GM19395 (cell line): ENCODE measurements at regions not wholly inside any gene's neighbourhood (a gene's known extent, or its start where the extent isn't known, plus 50 kb on each side); places are given as distances from the start of the nearest gene placed in this dataset.
A peak's percentile ranks its signal among the peaks of the same experiment; 100 is the strongest.

Experiments
- ATAC-seq: cut with Tn5 transposase; IDR thresholded peaks from one replicate; pipeline ENCODE4 v1.9.1; 2021; ENCODE audit warnings: mild to moderate bottlenecking, moderate library complexity; ENCODE audit not compliant: unreplicated experiment

DNA sequence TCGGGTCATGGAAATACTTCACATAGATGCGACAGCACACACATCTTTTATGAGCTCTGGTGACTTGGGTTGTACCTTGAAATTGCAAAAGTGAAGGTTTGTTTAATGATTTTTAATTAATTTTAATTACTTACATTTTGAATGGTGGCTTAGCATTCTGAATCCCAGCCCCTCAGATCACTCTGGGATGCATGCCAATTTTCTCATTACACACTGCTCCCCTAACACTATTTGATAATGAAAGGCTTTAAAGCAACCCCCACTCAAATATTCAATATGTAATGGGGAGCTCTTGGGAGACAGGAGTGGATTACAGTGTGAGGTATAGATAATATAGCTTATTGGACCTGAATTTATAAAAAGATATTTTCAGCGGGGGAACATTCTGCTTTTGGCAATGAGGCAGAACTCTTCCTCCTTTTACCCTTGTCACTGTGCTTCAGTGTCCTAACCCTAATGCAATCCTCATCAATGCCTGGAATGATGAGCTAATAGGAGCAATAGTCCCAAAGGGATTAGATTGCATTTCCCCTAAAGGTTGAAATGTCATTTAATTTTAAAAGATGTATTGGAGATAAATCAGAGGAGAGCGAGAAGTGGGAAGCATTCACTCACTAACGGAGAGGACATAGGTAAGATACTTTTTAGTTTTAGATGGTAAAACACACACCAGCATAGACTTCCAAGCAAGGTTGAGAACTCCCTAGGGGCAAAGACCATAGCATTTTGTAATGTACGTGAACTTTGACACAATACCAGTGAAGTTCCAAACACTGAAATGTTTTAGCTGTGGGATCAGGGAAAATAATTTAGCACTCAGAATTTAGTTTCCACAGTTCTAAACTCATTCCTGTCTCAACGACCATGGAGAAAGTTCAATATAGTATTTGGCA, 384.1 kb upstream of the PLXNA2 start:
- ATAC-seq = no peak

DNA sequence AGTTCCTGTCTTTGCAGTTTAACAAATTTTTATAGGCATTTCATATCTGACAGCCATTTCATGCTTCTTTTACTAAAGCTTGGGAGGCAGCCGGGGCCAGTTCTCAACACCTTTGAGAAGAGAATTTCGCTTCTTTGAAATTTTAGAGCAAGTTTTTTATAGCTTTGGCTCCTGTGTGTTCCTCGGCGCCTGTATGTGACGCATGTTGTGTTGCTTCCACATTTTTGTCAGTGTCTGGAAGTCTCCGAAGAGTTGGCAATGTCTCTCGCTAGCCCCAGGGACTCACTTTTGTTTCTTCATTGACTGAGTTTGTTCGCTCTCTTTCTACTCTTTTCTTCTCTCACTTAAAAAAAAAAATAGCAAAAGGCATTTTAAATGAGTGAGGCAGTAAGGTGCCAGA, 386.9 kb upstream of the PLXNA2 start:
- ATAC-seq = no peak

DNA sequence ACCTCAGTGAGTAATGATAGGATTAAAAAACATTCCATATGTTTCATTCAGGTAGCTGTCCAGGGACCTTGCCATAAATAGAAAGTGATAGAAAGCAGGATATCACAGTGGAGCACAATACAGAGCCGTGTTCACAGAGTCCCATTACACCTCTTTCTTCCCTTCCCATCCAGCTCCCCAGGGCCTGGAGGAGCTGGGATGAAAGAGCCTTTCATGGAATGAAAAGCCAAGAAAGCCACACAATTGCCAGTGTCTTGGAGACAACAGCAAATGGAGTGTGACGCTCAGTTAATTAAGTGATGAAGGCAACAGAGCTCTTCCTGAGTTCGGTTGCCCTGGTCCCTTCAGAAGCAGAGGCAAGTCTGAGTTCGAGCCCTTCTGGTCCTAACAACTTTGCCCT, 387.3 kb upstream of the PLXNA2 start:
- ATAC-seq = no peak

DNA sequence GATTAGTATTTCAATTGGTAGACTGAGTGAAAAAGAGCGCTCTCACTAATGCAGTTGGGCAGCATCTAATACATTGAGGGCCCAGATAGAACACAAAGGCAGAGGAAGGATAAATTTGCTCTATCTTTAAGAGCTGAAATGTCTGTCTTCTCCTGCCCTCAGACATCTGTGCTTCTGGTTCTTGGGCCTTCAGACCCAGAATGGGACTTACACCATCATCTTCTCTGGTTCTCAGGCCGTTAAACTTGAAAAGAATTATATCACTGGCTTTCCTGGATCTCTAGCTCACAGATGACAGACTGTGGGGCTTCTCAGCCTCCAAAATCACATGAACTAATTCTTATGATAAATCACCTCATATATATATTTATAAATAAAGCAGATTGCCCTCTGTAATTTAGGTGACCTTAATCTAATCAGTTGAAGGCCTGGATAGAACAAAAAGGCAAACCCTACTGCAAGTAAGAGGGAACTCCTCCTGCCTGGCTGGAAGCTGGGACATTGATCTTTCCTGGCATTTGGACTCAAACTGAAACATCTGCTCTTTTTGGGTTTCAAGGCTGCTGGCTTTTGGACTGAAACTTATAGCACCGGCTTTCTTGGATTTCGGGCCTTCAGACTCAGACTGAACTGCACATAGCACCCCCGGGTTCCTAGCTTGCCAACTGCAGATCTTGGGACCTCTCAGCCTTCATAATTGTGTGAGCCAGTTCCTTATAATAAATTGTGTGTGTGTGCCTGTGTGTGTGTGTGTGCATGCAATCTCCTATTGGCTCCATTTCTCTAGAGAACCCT, 390.4 kb upstream of the PLXNA2 start:
- ATAC-seq = no peak

DNA sequence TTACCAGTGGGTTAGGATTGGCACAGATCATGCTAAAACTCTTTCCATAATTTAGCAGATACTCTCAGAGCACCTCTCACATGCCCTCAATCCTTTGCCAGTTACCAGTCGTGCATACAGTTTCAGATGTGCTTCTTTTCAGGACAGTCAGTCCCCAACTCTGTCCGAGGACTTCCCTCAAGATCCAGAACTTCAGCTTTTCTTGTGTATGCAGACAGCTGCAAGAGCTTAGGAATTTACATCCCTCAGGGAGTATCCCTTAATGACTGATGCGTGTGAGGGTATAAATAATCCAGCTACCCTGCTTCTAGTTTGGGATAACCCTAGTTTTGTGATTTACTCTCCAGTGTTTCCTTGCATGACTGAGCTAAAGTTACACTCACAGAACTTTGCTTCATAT, 393.0 kb upstream of the PLXNA2 start:
- no peak for ATAC-seq

DNA sequence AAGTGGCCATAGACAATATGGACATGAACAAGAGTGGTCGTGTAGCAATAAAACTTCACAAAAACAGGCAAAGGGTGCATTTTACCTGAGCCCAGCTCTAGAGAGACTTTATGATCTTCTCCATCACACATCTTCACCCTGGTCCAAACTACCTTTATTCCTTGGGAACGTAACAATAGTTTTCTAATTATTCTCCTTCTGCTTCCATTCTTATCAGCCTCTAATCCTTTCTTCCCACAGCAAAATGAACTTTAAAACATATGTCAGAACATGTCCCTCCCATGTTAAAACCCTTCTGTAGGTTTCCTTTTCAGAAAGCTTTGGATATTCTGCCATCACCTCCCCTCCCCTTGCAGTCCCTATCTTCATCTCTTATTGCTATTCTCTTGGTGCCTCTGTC, 395.2 kb upstream of the PLXNA2 start:
- ATAC-seq = no peak

DNA sequence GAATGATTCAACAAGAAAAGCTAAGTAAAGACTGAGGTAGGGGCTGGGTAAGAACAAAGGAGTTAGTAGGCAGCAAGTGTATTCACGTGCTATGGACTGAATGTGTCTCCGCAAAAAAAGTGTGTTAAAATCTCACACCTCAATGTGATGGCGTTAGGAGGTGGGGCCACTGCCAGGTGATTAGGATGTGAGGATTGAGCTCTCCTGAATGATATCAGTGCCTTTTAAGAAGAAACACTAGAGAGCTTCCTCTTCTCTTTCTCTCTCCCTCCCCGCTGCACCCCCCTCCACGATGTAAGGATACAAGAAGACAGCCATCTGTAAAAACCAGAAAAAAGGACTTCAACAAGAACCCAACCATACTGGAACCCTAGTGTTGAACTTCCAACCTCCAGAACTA, 396.1 kb upstream of the PLXNA2 start:
- ATAC-seq = no peak

DNA sequence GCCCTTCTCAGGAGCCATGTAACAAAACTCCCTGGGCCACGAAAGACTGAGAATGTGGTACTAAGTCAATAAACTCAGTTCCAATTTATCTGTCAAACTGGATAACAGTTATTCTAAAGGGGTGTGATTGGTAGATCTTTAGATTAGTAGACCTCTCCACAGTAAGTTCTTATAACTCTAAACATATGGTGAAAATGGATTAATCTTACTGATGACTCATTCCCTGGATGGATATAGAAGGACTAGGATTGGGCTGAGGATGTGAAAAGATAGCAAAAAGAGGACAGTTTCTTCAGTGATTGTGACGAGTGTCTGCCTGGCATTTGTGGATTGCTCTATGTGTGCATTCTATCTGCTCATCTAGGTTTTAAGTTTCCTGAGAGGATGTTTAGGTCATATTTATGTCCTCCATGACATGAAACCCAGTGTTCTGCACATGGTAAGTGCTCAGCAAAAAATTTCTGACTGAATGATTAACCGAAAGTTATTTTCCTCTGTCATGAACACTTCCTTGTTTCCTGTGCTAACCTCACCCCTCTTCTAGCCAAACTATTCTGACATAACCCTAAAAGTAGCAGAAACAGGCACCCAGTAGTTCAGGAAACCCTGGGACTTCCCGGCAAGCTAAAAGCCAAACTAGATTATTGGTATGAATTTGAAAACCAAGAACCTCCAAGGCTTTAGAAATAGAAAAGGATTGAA, 397.5 kb upstream of the PLXNA2 start:
- no peak for ATAC-seq

DNA sequence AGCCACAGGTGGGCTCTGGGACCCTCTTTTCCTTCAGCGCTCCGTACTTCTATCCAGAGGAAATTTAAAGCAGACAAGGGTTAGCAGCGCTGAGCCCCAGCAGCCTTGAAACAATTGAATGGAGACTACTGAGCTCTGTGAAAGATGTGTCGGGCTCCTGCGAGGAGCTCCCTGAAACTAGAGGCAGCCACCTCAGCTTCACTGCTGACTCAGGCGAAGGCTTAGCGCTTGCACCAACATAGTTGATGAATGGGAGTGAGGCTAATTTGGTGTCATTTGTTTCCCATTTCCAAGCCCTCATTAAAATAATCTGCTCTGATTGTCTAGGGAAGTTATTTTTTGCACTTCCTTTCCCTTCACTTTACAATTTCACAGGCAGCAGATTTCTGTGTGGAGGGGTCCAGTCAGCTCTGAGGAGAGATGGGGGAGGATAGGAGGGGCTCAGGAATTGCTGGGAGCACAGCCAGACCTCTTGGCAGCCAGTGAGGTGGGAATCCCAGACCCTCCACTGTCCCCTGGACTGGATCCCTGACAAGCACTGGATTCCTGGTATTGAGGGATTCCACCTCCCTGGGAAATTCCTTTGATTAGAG, 398.9 kb upstream of the PLXNA2 start:
- no peak for ATAC-seq

DNA sequence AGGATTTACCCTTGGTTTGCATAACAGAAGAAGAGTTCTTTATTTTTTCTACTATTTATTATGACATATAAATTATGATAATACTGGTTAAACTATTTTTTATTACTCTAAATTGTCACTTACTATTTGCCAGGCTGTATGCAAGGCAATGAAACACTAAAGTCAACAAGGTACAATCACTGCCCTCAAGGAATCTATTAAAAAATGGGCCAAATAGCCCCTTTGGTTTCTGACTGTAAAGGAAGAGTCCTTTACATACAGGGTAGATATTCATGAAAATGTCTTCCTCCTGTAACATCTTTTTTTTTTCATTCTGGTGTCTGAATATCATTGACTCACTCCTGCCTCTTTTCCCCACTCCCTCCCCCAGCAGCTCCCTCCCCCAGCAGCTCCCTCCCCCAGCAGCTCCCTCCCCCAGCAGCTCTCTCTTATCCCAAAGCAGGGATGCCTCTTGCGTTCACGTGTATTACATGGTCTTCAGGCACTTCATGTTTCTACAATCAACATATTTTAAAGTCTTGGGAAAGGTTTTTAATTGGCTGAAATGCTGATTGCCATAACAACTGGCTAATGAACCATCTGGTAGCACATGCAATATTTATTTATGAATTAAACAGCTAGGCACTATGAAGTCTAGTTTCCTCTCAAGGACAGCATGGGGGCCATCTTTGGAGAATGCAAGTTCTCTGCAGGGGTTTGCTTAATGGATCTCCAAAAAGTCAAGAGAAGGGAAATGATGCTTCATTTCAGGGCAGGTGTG, 400.4 kb upstream of the PLXNA2 start:
- ATAC-seq = no peak

DNA sequence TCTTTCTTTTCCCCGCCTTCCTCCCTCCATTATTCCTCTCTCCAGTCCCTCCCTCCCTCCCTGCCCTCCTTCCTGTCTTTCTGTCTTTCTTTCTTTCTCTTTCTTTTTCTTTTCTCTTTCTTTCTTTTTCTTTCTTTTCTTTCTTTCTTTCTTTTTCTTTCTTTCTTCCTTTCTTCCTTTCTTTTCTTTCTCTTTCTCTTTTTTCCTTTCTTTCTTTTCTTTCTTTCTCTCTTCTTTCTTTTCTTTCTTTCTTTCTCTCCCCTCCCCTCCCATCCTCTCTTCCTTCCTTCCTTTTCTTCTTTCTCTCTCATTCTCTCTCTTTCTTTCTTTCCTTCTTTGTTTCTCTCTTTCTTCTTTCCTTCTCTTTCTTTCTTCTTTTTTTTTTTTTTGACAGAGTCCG, 402.2 kb upstream of the PLXNA2 start:
- no peak for ATAC-seq

DNA sequence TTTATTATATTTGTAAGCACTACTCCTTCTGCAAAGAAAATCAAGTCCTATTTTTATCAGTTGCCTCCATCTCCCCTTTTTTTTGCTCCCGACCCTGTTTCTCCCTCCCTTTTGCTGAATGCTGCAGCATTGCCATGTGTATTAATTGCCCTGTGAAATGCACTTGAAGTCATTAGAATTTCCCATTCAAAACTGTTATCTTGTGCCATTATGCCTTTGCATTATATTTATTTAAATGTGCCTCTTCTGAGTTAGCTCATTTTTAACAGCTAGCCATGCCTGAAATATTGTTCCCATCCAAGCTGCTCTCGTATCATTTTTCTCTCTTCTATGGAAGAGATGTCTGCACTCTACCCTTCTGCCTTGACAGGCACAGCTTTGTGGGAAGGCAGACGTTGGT, 404.0 kb upstream of the PLXNA2 start:
- ATAC-seq = no peak

DNA sequence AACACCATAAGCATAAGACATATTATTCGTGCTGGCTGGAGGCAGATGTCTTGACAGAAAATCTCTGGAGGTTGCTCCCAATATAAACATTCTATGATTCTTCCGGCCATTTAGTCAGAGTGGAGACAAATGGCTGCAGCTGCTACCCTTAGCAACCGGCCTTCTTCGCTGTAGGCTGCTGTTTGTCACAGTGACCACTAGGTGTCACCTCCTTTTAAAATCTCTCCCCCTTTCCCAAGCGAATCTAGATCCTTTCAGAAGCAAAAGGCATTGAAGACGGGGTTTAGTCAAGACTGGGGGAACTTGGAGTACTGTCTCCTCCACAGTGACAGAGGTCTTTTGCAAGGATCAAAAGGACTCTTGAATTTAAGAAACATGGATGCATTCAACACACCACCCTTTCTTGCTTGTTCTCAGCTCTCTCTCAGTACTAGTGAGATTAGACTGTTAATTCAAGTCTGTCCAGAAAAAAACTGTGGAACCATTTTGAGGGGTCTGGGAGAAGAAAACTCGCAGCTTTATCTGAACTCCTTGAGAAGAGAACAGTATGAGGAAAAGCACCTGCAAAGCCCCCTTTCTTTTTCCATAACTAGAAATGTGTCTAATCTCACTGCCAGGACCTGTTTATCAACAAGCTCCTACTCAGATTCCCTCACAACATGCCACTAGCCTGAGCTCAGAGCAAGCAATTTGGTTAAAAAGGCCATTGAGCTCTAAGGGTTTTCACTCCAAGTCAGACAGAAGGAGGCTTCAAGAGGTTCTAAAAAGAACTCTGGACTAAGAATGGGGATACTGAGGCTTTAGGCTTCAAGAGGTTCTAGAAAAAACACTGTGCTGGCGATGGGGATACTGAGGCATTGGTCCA, 408.3 kb upstream of the PLXNA2 start:
- peak; percentile 96 for ATAC-seq

DNA sequence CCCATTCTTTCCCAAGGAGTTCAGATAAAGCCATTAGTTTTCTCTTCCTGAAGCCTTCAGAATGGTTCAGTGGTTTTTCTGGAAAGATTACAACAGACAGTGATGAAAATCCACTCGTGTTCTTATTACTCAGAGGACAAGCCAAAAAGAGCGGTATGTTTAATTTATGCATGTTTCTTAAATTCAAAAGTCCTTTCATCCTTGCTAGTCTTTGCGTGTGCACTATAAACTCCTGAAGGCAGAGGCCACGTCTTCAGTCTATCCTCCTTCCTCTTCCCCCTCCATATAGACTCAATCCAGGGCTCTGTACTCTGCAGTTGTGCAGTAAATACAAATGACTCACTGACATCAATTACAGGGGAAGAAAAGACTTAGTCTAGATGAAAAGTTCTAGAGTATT, 409.2 kb upstream of the PLXNA2 start:
- no peak for ATAC-seq

DNA sequence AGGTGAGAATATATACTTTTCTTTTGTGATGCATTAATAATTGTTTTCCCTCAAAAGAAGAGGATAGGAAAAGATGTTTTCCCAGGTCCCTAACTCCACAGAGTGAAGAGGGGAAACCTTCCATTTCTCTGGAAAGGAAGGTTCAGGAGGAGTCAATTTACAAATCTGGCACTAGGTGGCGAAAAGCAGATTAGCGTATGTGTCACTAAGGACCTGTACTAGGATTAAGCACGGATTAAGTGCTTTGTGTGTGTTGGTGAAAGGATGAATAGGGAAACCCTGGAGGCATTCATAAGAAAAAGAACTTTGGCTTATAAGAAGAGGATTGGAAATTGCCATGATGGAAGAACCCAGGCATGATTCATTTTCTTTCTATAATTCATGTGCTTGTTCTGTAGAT, 410.1 kb upstream of the PLXNA2 start:
- no peak for ATAC-seq

DNA sequence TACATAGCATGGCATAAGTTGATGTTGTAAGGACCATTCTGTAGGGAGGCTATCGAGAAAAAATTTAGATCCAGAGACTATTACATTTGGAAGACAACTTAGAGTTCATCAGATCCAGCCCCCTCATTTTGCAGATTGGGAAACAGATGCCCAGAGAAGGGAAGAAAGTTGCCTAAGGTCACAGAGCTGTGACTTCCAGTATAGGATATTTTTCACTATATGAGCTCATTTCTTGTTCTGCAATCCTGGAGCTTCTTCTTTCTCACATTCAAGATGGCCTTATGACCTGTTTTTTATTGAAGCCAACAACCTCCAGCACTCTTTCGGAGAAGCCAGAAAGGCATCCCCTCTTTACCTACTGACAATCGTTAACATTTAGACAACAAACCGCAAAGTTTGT, 421.8 kb upstream of the PLXNA2 start:
- ATAC-seq = no peak

DNA sequence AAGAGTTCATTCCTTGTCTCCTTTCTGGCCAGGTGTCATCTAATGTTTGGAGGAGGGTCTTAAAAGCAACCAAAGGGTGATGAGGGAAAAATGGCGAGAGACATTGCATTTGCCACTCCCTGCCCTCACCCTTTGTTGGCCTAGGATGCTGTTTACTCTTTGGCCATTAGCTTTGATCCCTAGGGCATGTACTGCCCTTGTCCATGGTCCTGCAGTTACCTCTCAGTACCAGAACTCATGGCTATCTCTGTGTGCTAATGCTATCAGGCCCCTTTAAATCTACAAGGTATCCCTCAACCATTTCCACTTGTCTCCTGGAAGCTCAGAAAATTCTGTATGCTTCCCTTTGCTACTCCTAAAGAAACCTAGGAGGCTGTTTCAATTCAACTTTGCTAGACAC, 424.8 kb upstream of the PLXNA2 start:
- no peak for ATAC-seq

DNA sequence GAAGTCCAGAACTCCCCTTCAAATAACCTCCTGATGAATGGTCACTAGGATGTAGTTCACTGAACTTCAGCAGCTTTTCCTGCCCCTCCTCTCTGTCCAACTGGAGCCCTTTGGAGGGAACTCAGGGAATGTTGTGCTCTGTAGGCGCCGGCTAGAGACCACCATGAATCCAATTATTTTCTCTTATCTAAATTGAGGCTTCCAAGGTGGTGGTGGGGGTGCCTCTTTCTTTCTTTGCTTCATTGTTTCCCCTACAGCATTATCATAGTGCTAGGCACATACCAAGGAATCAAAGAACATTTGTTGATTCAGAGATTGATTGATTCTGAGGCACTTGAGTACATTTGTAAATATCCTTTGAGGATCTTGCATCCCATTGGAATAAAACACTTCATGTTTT, 426.6 kb upstream of the PLXNA2 start:
- no peak for ATAC-seq

DNA sequence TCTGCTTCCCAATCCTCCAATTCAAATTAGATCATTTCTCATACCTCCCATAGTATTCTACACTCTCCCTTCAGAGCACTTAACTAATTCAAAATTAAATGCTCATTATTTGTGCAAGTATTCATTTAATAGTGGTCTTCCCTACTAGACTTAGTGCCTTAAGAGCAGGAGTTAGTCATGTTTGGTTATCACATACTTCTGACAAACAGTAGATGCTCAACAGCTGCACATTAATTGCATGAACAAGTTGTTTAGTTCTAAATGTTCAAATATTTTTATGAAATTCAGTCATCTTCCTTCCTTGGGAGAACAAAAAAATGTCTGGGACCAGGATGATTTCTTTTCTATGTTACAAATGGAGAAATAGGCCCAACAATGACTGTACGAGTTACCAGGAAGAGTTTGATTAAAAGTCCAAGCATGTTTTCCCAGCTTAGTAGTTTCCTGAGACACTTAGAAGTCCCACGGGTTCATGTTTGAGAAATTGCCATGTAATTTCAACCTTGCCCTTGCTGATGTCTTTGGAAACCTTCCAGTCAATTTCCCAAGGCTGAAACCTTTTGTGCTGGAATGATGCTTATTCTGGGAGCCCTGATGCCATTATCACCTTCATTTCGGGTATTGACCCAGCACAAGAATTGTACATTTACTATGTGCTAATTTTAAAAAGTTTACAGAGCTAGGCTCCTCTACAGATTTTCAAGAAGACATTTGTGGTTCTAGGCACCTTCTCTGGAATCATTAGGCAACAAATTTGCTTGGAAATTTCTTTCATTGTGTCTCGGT, 437.9 kb upstream of the PLXNA2 start:
- no peak for ATAC-seq
